HEK293 (cell line): ENCODE measurements at regions not wholly inside any gene's neighbourhood (a gene's known extent, or its start where the extent isn't known, plus 50 kb on each side); places are given as distances from the start of the nearest gene placed in this dataset.
A peak's percentile ranks its signal among the peaks of the same experiment; 100 is the strongest.

Experiments
- CTCF ChIA-PET: fragments of 350-600 bp; formaldehyde crosslinking; extraction: SDS; loops from one replicate; lab custom pipeline; 2021; ENCODE audit warnings: antibody characterized with exemption; lab: Yijun Ruan, JAX
- POLR2A ChIA-PET: fragments of 300-600 bp; formaldehyde crosslinking; extraction: SDS; loops from one replicate; lab custom pipeline; 2020; ENCODE audit warnings: antibody characterized with exemption, inconsistent platforms; lab: Yijun Ruan, JAX
- H3K27ac ChIP-seq: fragments of 200-500 bp; sonication (Bioruptor generic); 2 replicates; pipeline ENCODE4 v1.5.1; 2014; ENCODE audit warnings: low read depth, low read length, control low read depth, inconsistent platforms; ENCODE audit errors: extremely low read depth
- H3K36me3 ChIP-seq, 2 experiments: fragments of 200-500 bp in 1 of 2; sonication (Bioruptor generic) in 1 of 2; 1 replicate in 1 of 2; 2 replicates in 1 of 2; pipeline ENCODE4 v1.5.1; 2014 to 2017; ENCODE audit warnings: inconsistent platforms in 2 of 2, low read length in 2 of 2; ENCODE audit not compliant: control insufficient read depth in 2 of 2, insufficient read depth in 1 of 2
- H3K4me1 ChIP-seq: fragments of 200-500 bp; sonication (Bioruptor generic); 2 replicates; pipeline ENCODE4 v1.5.1; 2014; ENCODE audit warnings: mild to moderate bottlenecking, low read length, inconsistent platforms; ENCODE audit not compliant: control insufficient read depth, insufficient read depth
- H3K4me3 ChIP-seq: 2 replicates; pipeline ENCODE4 v1.5.1; 2011; ENCODE audit warnings: low read depth, mild to moderate bottlenecking, control low read depth, low read length, moderate library complexity
- H3K9me3 ChIP-seq: fragments of 200-500 bp; sonication (Bioruptor generic); 2 replicates; pipeline ENCODE4 v1.5.1; 2014; ENCODE audit warnings: low read depth, low read length, inconsistent platforms; ENCODE audit not compliant: control insufficient read depth, insufficient read depth
- FEZF1 ChIP-seq: fragments of 450-650 bp; formaldehyde crosslinking; IDR thresholded peaks from 2 replicates; pipeline ENCODE4 v1.5.1; 2016; ENCODE audit warnings: missing biosample characterization, missing genetic modification characterization
- GLIS2 ChIP-seq: fragments of 450-650 bp; formaldehyde crosslinking; IDR thresholded peaks from 2 replicates; pipeline ENCODE4 v1.5.1; 2016; ENCODE audit warnings: missing biosample characterization, missing genetic modification characterization
- HIC1 ChIP-seq: fragments of 450-650 bp; formaldehyde crosslinking; IDR thresholded peaks from 2 replicates; pipeline ENCODE4 v1.5.1; 2016; ENCODE audit warnings: missing biosample characterization, missing genetic modification characterization
- OSR2 ChIP-seq: fragments of 450-650 bp; formaldehyde crosslinking; IDR thresholded peaks from 2 replicates; pipeline ENCODE4 v1.5.1; 2016; ENCODE audit warnings: missing biosample characterization, missing genetic modification characterization
- PRDM1 ChIP-seq: fragments of 450-650 bp; formaldehyde crosslinking; IDR thresholded peaks from 2 replicates; pipeline ENCODE4; 2016; ENCODE audit warnings: missing biosample characterization, missing genetic modification characterization
- SCRT1 ChIP-seq: fragments of 450-650 bp; formaldehyde crosslinking; IDR thresholded peaks from 2 replicates; pipeline ENCODE4 v1.5.1; 2016; ENCODE audit warnings: missing biosample characterization, missing genetic modification characterization, borderline replicate concordance
- TRIM28 ChIP-seq: IDR thresholded peaks from 2 replicates; pipeline ENCODE4 v1.6.1; 2011; ENCODE audit warnings: low read length, control low read depth, borderline replicate concordance
- ZBTB26 ChIP-seq: fragments of 450-650 bp; formaldehyde crosslinking; optimal IDR thresholded peaks from 2 replicates; pipeline ENCODE3; 2016; ENCODE audit warnings: missing biosample characterization, mild to moderate bottlenecking, missing genetic modification characterization
- ZNF10 ChIP-seq: fragments of 450-650 bp; formaldehyde crosslinking; IDR thresholded peaks from 2 replicates; pipeline ENCODE4 v1.5.1; 2017; ENCODE audit warnings: missing biosample characterization, missing genetic modification characterization
- ZNF18 ChIP-seq: fragments of 450-650 bp; formaldehyde crosslinking; IDR thresholded peaks from 2 replicates; pipeline ENCODE4 v1.5.1; 2016; ENCODE audit warnings: missing biosample characterization, missing genetic modification characterization
- ZNF26 ChIP-seq: fragments of 450-650 bp; formaldehyde crosslinking; IDR thresholded peaks from 2 replicates; pipeline ENCODE4 v1.5.1; 2016; ENCODE audit warnings: missing biosample characterization, missing genetic modification characterization
- ZNF416 ChIP-seq: fragments of 450-650 bp; formaldehyde crosslinking; IDR thresholded peaks from 2 replicates; pipeline ENCODE4 v1.5.1; 2016; ENCODE audit warnings: missing biosample characterization, missing genetic modification characterization
- ZNF423 ChIP-seq: fragments of 450-650 bp; formaldehyde crosslinking; IDR thresholded peaks from 2 replicates; pipeline ENCODE4 v1.5.1; 2016; ENCODE audit warnings: missing biosample characterization, missing genetic modification characterization
- ZNF521 ChIP-seq: fragments of 450-650 bp; formaldehyde crosslinking; IDR thresholded peaks from 2 replicates; pipeline ENCODE4 v1.5.1; 2017; ENCODE audit warnings: missing biosample characterization, mild to moderate bottlenecking, missing genetic modification characterization
- ZNF529 ChIP-seq: fragments of 450-650 bp; formaldehyde crosslinking; IDR thresholded peaks from 2 replicates; pipeline ENCODE4 v1.5.1; 2017; ENCODE audit warnings: missing genetic modification characterization, missing biosample characterization; ENCODE audit not compliant: insufficient replicate concordance
- ZNF544 ChIP-seq: fragments of 450-650 bp; formaldehyde crosslinking; IDR thresholded peaks from 2 replicates; pipeline ENCODE4 v1.5.0; 2017; ENCODE audit warnings: missing biosample characterization, missing genetic modification characterization
- ZNF654 ChIP-seq: fragments of 450-650 bp; formaldehyde crosslinking; IDR thresholded peaks from 2 replicates; pipeline ENCODE4 v1.5.1; 2016; ENCODE audit warnings: low read depth, missing biosample characterization, missing genetic modification characterization
- ZNF660 ChIP-seq: fragments of 450-650 bp; IDR thresholded peaks from 2 replicates; pipeline ENCODE4 v1.5.1; 2018; ENCODE audit warnings: missing biosample characterization, mild to moderate bottlenecking, missing genetic modification characterization
- ZNF677 ChIP-seq: fragments of 450-650 bp; IDR thresholded peaks from 2 replicates; pipeline ENCODE4 v1.5.0; 2018; ENCODE audit warnings: missing biosample characterization, mild to moderate bottlenecking, missing genetic modification characterization, moderate library complexity
- ZNF830 ChIP-seq: fragments of 450-650 bp; IDR thresholded peaks from 2 replicates; pipeline ENCODE4 v1.5.0; 2018; ENCODE audit warnings: missing biosample characterization, missing genetic modification characterization, low read depth, mild to moderate bottlenecking, moderate library complexity
- ZSCAN16 ChIP-seq: fragments of 450-650 bp; formaldehyde crosslinking; IDR thresholded peaks from 2 replicates; pipeline ENCODE4 v1.5.1; 2016; ENCODE audit warnings: missing biosample characterization, missing genetic modification characterization

GRCh38 chr3:178385280-178385952, 150.8 kb upstream of the KCNMB2 start:
- no peak overlapping the region for H3K4me3 ChIP-seq
- H3K4me1 ChIP-seq = no peaks in the 10 kb centered on the region
- H3K9me3 ChIP-seq = no peaks in the 10 kb centered on the region
- H3K36me3 ChIP-seq = no peaks in the 10 kb centered on the region
- TF ChIP-seq ZBTB26 (tag by site-specific recombination) (no peak), ZNF654 (tag by site-specific recombination) (peak; percentile 69), ZNF660 (tag by site-specific recombination) (peak; percentile 51; the same call in 1 of the 2 replicates)
- TF ChIP-seq, all 188 proteins: peak for 2
- POLR2A ChIA-PET = no interaction called here
- CTCF ChIA-PET = interaction anchor here (0.5 to 1.8 kb wide), 15 partner anchors 9 to 1513 kb away, joined by 3 to 9 read pairs (median 3); no protein-coding TSS in a partner anchor
- H3K27ac ChIP-seq = no peak overlapping the region

- TF ChIP-seq ZSCAN16 (tag by site-specific recombination) (no peak), HIC1 (tag by site-specific recombination) (no peak), OSR2 (tag by site-specific recombination) (no peak), ZNF26 (tag by site-specific recombination) (no peak), ZNF10 (tag by site-specific recombination) (no peak), ZNF544 (tag by site-specific recombination) (no peak), TRIM28 (no peak), ZNF416 (no peak), GLIS2 (tag by site-specific recombination) (no peak), ZNF423 (tag by site-specific recombination) (no peak), PRDM1 (tag by site-specific recombination) (no peak), ZNF677 (tag by site-specific recombination) (no peak), SCRT1 (tag by site-specific recombination) (no peak), ZNF18 (tag by site-specific recombination) (no peak), FEZF1 (tag by site-specific recombination) (no peak), ZNF529 (no peak), ZNF521 (tag by site-specific recombination) (no peak), ZNF830 (tag by site-specific recombination) (no peak)
- Histone ChIP-seq H3K4me3 (no peak overlapping the region), H3K27ac (no peak overlapping the region), H3K36me3 (no peaks in the 10 kb centered on the region), H3K4me1 (no peaks in the 10 kb centered on the region), H3K9me3 (no peaks in the 10 kb centered on the region)
- ChIA-PET POLR2A (no interaction called here), CTCF (interaction anchor here (0.6 to 1.1 kb wide), 3 partner anchors 10 to 1202 kb away, joined by 3 read pairs; no protein-coding TSS in a partner anchor)
Observed at GRCh38 chr3:178386401-178386800, 149.8 kb upstream of the KCNMB2 start.
